ENCODE measurements at regions not wholly inside any gene's neighbourhood (a gene's known extent, or its start where the extent isn't known, plus 50 kb on each side); places are given as distances from the start of the nearest gene placed in this dataset.
"Not testable (repeated sequence)": the region's sequence is repeated elsewhere in the genome, so short reads cannot be mapped to it uniquely, and the experiment has no call there.

DNA sequence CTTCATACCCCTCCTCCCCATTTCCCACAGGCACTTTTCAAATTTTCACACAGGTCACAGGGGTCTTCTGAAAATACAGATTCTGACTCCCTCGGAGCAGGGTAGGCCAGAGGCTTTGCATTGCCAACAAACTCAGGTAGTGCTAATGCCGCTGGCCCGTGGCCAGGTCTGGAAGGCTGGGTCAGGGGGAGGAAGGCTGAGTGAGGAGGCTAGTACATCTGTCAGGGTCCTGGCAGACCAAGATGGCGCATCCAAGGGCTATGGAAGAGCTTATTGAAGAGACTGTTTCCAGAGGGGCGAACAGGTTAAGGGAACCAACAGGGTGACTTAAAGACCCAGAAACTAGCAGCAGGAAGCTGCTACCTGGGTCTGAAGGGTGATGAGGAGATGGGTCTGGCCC lies 336.7 kb upstream of the ID2 start:
- DNase-seq (ENCODE audit: low read depth), result no peak
- TF ChIP-seq, protein P1, sequence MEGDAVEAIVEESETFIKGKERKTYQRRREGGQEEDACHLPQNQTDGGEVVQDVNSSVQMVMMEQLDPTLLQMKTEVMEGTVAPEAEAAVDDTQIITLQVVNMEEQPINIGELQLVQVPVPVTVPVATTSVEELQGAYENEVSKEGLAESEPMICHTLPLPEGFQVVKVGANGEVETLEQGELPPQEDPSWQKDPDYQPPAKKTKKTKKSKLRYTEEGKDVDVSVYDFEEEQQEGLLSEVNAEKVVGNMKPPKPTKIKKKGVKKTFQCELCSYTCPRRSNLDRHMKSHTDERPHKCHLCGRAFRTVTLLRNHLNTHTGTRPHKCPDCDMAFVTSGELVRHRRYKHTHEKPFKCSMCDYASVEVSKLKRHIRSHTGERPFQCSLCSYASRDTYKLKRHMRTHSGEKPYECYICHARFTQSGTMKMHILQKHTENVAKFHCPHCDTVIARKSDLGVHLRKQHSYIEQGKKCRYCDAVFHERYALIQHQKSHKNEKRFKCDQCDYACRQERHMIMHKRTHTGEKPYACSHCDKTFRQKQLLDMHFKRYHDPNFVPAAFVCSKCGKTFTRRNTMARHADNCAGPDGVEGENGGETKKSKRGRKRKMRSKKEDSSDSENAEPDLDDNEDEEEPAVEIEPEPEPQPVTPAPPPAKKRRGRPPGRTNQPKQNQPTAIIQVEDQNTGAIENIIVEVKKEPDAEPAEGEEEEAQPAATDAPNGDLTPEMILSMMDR (conservative IDR thresholded peaks at IDR 0.05; ENCODE audit: control insufficient read depth, insufficient read depth, low read depth, low read length), result no peak
- H3K4me3 ChIP-seq (ENCODE audit: control insufficient read depth, low read depth, low read length), result no peak overlapping the region

DNA sequence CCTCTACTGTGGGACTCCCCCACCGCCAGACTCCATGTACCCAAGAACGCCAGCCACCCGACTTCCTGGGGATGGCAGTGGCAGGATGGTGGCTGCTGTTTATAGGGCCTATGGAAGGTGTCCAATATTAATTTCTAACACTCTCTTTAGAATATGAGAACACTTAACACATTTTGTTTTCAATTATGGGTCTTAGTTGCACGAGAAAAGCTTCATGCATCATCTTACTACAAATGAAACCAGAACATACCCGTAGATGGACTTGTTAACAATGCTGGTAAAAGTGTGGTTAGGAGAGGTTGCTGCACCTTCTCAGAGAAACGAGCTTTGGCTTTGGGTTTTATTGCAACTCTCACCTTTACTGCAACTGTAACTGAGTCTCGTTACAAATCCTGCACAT lies 335.6 kb upstream of the ID2 start:
- no peak for DNase-seq (ENCODE audit: low read depth)
- no peak overlapping the region for H3K4me3 ChIP-seq (ENCODE audit: control insufficient read depth, low read depth, low read length)
- TF ChIP-seq, protein P1 (conservative IDR thresholded peaks at IDR 0.05; ENCODE audit: control insufficient read depth, insufficient read depth, low read depth, low read length), result no peak

GRCh38 chr2:8346706-8347430 lies 335.0 kb upstream of the ID2 start:
- no peak for DNase-seq (ENCODE audit: low read depth)
- TF ChIP-seq, protein P1 (conservative IDR thresholded peaks at IDR 0.05; ENCODE audit: control insufficient read depth, insufficient read depth, low read depth, low read length), result no peak
- H3K4me3 ChIP-seq (ENCODE audit: control insufficient read depth, low read depth, low read length), result no peak overlapping the region

DNA sequence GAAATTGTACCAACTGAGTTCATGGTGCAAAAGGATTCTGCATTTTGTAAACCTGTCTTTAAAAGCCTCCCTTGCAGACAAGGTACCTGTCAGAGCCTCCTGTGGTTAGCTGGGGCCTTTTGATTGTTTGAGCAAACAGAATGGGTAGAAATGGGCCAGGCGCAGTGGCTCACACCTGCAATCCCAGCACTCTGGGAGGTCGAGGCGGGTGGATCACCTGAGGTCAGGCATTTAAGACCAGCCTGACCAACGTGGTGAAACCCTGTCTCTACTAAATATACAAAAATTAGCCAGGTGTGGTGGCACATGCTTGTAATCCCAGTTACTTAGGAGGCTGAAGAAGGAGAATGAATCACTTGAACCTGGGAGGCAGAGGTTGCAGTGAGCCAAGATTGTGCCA lies 332.9 kb upstream of the ID2 start:
- not testable (repeated sequence) for H3K4me3 ChIP-seq (ENCODE audit: control insufficient read depth, low read depth, low read length); DNase-seq (ENCODE audit: low read depth)

GRCh38 chr2:8352296-8352695 lies 329.6 kb upstream of the ID2 start:
- no peak overlapping the region for H3K4me3 ChIP-seq (ENCODE audit: control insufficient read depth, low read depth, low read length)
- TF ChIP-seq, protein P1 (conservative IDR thresholded peaks at IDR 0.05; ENCODE audit: control insufficient read depth, insufficient read depth, low read depth, low read length), result no peak
- peak; percentile 27 for DNase-seq (ENCODE audit: low read depth)

DNA sequence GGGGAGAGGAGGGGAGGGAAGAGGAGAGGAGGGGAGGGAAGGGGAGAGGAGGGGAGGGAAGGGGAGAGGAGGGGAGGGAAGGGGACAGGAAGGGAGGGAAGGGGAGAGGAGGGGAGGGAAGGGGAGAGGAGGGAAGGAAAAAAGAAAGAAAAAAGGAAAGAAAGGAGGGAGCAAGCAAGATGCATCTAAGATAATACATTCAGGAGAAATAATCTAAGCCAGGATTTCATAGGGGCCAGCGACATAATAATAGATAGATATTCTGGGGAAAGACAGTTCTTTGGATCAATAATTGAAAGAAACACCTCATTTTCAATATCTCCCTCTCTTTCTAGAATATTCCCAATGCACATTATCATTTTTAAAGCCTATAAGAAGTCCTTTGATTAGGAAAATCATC lies 328.9 kb upstream of the ID2 start:
- DNase-seq (ENCODE audit: low read depth), result no peak
- TF ChIP-seq, protein P1 (conservative IDR thresholded peaks at IDR 0.05; ENCODE audit: control insufficient read depth, insufficient read depth, low read depth, low read length), result no peak

GRCh38 chr2:8355102-8355859 lies 326.6 kb upstream of the ID2 start:
- no peak for DNase-seq (ENCODE audit: low read depth)
- no peak overlapping the region for H3K4me3 ChIP-seq (ENCODE audit: control insufficient read depth, low read depth, low read length)
- TF ChIP-seq, protein P1 (conservative IDR thresholded peaks at IDR 0.05; ENCODE audit: control insufficient read depth, insufficient read depth, low read depth, low read length), result no peak

More for the DNA sequence above, 328.9 kb upstream of the ID2 start:
- no peak overlapping the region for H3K4me3 ChIP-seq (ENCODE audit: control insufficient read depth, low read depth, low read length)

All from fibroblast of mammary gland (primary cell).